ENCODE measurements at regions not wholly inside any gene's neighbourhood (a gene's known extent, or its start where the extent isn't known, plus 50 kb on each side); places are given as distances from the start of the nearest gene placed in this dataset.

GRCh38 chr4:77314697-77315096 is 157.7 kb downstream of the CCNG2 start:
- Mint-ChIP-seq H3K36me3 (ENCODE audit: low read depth) (no peaks in the 10 kb centered on the region), H3K27ac (no peak overlapping the region), H3K27me3 (ENCODE audit: low read depth) (peaks cover 1% of the 10 kb centered on the region), H3K4me1 (ENCODE audit: low read depth) (no peaks in the 10 kb centered on the region), H3K4me3 (ENCODE audit: low read depth) (no peak overlapping the region), H3K9me3 (peaks cover 7% of the 10 kb centered on the region)
- DNase-seq (ENCODE audit: low spot score): no peak
- intact Hi-C loops (cut with micrococcal nuclease): no loop called here

GRCh38 chr4:77327151-77327550 is 170.1 kb downstream of the CCNG2 start:
- Mint-ChIP-seq H3K27ac (no peak overlapping the region), H3K4me1 (ENCODE audit: low read depth) (no peaks in the 10 kb centered on the region), H3K4me3 (ENCODE audit: low read depth) (no peak overlapping the region), H3K36me3 (ENCODE audit: low read depth) (no peaks in the 10 kb centered on the region), H3K27me3 (ENCODE audit: low read depth) (no peaks in the 10 kb centered on the region), H3K9me3 (peaks cover 9% of the 10 kb centered on the region)
- DNase-seq (ENCODE audit: low spot score): no peak
- intact Hi-C loops (cut with micrococcal nuclease): no loop called here

- Mint-ChIP-seq H3K27me3 (ENCODE audit: low read depth) (no peaks in the 10 kb centered on the region), H3K9me3 (peaks cover 27% of the 10 kb centered on the region), H3K4me3 (ENCODE audit: low read depth) (no peak overlapping the region), H3K4me1 (ENCODE audit: low read depth) (no peaks in the 10 kb centered on the region), H3K36me3 (ENCODE audit: low read depth) (no peaks in the 10 kb centered on the region), H3K27ac (no peak overlapping the region)
- intact Hi-C loops (cut with micrococcal nuclease): no loop called here
- DNase-seq (ENCODE audit: low spot score): no peak
Observed at GRCh38 chr4:77332696-77333270, 175.8 kb downstream of the CCNG2 start.

- Mint-ChIP-seq H3K27ac (no peak overlapping the region), H3K4me1 (ENCODE audit: low read depth) (no peaks in the 10 kb centered on the region), H3K9me3 (peaks cover 36% of the 10 kb centered on the region), H3K36me3 (ENCODE audit: low read depth) (peaks cover under 1% of the 10 kb centered on the region), H3K27me3 (ENCODE audit: low read depth) (no peaks in the 10 kb centered on the region), H3K4me3 (ENCODE audit: low read depth) (no peak overlapping the region)
- DNase-seq (ENCODE audit: low spot score): no peak
- intact Hi-C loops (cut with micrococcal nuclease): no loop called here
Observed at GRCh38 chr4:77336411-77337142, 179.6 kb downstream of the CCNG2 start.

- no peak for DNase-seq (ENCODE audit: low spot score)
- H3K9me3 Mint-ChIP-seq: peaks cover 34% of the 10 kb centered on the region
- H3K27ac Mint-ChIP-seq: no peak overlapping the region
- intact Hi-C loops (cut with micrococcal nuclease): no loop called here
- H3K36me3 Mint-ChIP-seq (ENCODE audit: low read depth): peaks cover 6% of the 10 kb centered on the region
- H3K4me1 Mint-ChIP-seq (ENCODE audit: low read depth): no peaks in the 10 kb centered on the region
- H3K4me3 Mint-ChIP-seq (ENCODE audit: low read depth): no peak overlapping the region
- H3K27me3 Mint-ChIP-seq (ENCODE audit: low read depth): peaks cover 2% of the 10 kb centered on the region
Observed at GRCh38 chr4:77342170-77342810, 185.3 kb downstream of the CCNG2 start.

GRCh38 chr4:77344001-77344400 is 187.0 kb downstream of the CCNG2 start:
- Mint-ChIP-seq H3K4me3 (ENCODE audit: low read depth) (no peak overlapping the region), H3K9me3 (peaks cover 34% of the 10 kb centered on the region), H3K27ac (no peak overlapping the region), H3K4me1 (ENCODE audit: low read depth) (no peaks in the 10 kb centered on the region), H3K27me3 (ENCODE audit: low read depth) (peaks cover 2% of the 10 kb centered on the region), H3K36me3 (ENCODE audit: low read depth) (peaks cover 6% of the 10 kb centered on the region)
- intact Hi-C loops (cut with micrococcal nuclease): no loop called here
- DNase-seq (ENCODE audit: low spot score): no peak

GRCh38 chr4:77344784-77345183 is 187.8 kb downstream of the CCNG2 start:
- Mint-ChIP-seq H3K27me3 (ENCODE audit: low read depth) (peaks cover 2% of the 10 kb centered on the region), H3K36me3 (ENCODE audit: low read depth) (peaks cover 6% of the 10 kb centered on the region), H3K4me3 (ENCODE audit: low read depth) (no peak overlapping the region)

GRCh38 chr4:77347351-77347966 is 190.5 kb downstream of the CCNG2 start:
- H3K27ac Mint-ChIP-seq: no peak overlapping the region
- intact Hi-C loops (cut with micrococcal nuclease): no loop called here
- H3K9me3 Mint-ChIP-seq: peaks cover 15% of the 10 kb centered on the region
- no peak overlapping the region for H3K4me3 Mint-ChIP-seq (ENCODE audit: low read depth)
- no peaks in the 10 kb centered on the region for H3K4me1 Mint-ChIP-seq (ENCODE audit: low read depth)
- no peak for DNase-seq (ENCODE audit: low spot score)
- peaks cover 2% of the 10 kb centered on the region for H3K27me3 Mint-ChIP-seq (ENCODE audit: low read depth)
- H3K36me3 Mint-ChIP-seq (ENCODE audit: low read depth): no peaks in the 10 kb centered on the region

More at GRCh38 chr4:77344784-77345183, 187.8 kb downstream of the CCNG2 start:
- H3K4me1 Mint-ChIP-seq (ENCODE audit: low read depth): no peaks in the 10 kb centered on the region
- H3K27ac Mint-ChIP-seq: no peak overlapping the region
- H3K9me3 Mint-ChIP-seq: peaks cover 34% of the 10 kb centered on the region
- DNase-seq (ENCODE audit: low spot score): no peak
- intact Hi-C loops (cut with micrococcal nuclease): no loop called here

GRCh38 chr4:77348815-77349214 is 191.8 kb downstream of the CCNG2 start:
- peaks cover 2% of the 10 kb centered on the region for H3K27me3 Mint-ChIP-seq (ENCODE audit: low read depth)
- H3K36me3 Mint-ChIP-seq (ENCODE audit: low read depth): no peaks in the 10 kb centered on the region
- H3K4me1 Mint-ChIP-seq (ENCODE audit: low read depth): no peaks in the 10 kb centered on the region

GRCh38 chr4:77349364-77349763 is 192.4 kb downstream of the CCNG2 start:
- H3K36me3 Mint-ChIP-seq (ENCODE audit: low read depth): no peaks in the 10 kb centered on the region
- H3K4me1 Mint-ChIP-seq (ENCODE audit: low read depth): no peaks in the 10 kb centered on the region
- no peak overlapping the region for H3K27ac Mint-ChIP-seq
- H3K4me3 Mint-ChIP-seq (ENCODE audit: low read depth): no peak overlapping the region
- H3K9me3 Mint-ChIP-seq: peaks cover 5% of the 10 kb centered on the region
- peaks cover 2% of the 10 kb centered on the region for H3K27me3 Mint-ChIP-seq (ENCODE audit: low read depth)
- intact Hi-C loops (cut with micrococcal nuclease): no loop called here
- DNase-seq (ENCODE audit: low spot score): no peak

More at GRCh38 chr4:77348815-77349214, 191.8 kb downstream of the CCNG2 start:
- Mint-ChIP-seq H3K27ac (no peak overlapping the region), H3K4me3 (ENCODE audit: low read depth) (no peak overlapping the region), H3K9me3 (peaks cover 5% of the 10 kb centered on the region)
- intact Hi-C loops (cut with micrococcal nuclease): no loop called here
- DNase-seq (ENCODE audit: low spot score): no peak

- DNase-seq (ENCODE audit: low spot score): no peak
- peaks cover 2% of the 10 kb centered on the region for H3K27me3 Mint-ChIP-seq (ENCODE audit: low read depth)
- H3K36me3 Mint-ChIP-seq (ENCODE audit: low read depth): no peaks in the 10 kb centered on the region
- no peak overlapping the region for H3K4me3 Mint-ChIP-seq (ENCODE audit: low read depth)
- intact Hi-C loops (cut with micrococcal nuclease): no loop called here
- H3K27ac Mint-ChIP-seq: no peak overlapping the region
- no peaks in the 10 kb centered on the region for H3K4me1 Mint-ChIP-seq (ENCODE audit: low read depth)
- peaks cover 5% of the 10 kb centered on the region for H3K9me3 Mint-ChIP-seq
Observed at GRCh38 chr4:77349796-77350195, 192.8 kb downstream of the CCNG2 start.

- Mint-ChIP-seq H3K4me3 (ENCODE audit: low read depth) (no peak overlapping the region), H3K36me3 (ENCODE audit: low read depth) (no peaks in the 10 kb centered on the region), H3K9me3 (no peaks in the 10 kb centered on the region), H3K4me1 (ENCODE audit: low read depth) (no peaks in the 10 kb centered on the region), H3K27ac (no peak overlapping the region), H3K27me3 (ENCODE audit: low read depth) (no peaks in the 10 kb centered on the region)
- DNase-seq (ENCODE audit: low spot score): no peak
- intact Hi-C loops (cut with micrococcal nuclease): no loop called here
Observed at GRCh38 chr4:77352192-77352591, 195.2 kb downstream of the CCNG2 start.

Measured in activated T-helper 2 cell treated with anti-CD3 and anti-CD28 coated beads, Interferon-gamma antibody, Interleukin-2, Interleukin-4, amounts not matched to agents 10 μg/mL and 5 μg/mL and 100 μg/mL, durations not matched to agents 14 hours and 24 hours and 36 hours (primary cell).